IMR-90 (cell line): ENCODE measurements at regions not wholly inside any gene's neighbourhood (a gene's known extent, or its start where the extent isn't known, plus 50 kb on each side); places are given as distances from the start of the nearest gene placed in this dataset.

Source experiments
- BHLHE40 ChIP-seq: fragments of 150-350 bp; IDR thresholded peaks from 2 replicates; pipeline ENCODE4 v1.6.1; 2016; ENCODE audit warnings: mild to moderate bottlenecking, low read depth, low read length
- CEBPB ChIP-seq: IDR thresholded peaks from 2 replicates; pipeline ENCODE4 v1.6.1; 2012; ENCODE audit warnings: low read depth, low read length, improper control_type of control experiment
- CHD1 ChIP-seq: IDR thresholded peaks from 2 replicates; pipeline ENCODE4 v1.6.1; 2012; ENCODE audit warnings: low read depth, low read length, improper control_type of control experiment
- CTCF ChIP-seq: conservative IDR thresholded peaks from 2 replicates; pipeline ENCODE4 v1.5.1; 2012; ENCODE audit warnings: mild to moderate bottlenecking, low read depth, low read length, improper control_type of control experiment
- ELK1 ChIP-seq: fragments of 150-350 bp; IDR thresholded peaks from 2 replicates; pipeline ENCODE4 v1.6.1; 2016; ENCODE audit warnings: low read depth, mild to moderate bottlenecking, low read length, moderate library complexity, borderline replicate concordance
- FOS ChIP-seq: fragments of 150-350 bp; IDR thresholded peaks from 2 replicates; pipeline ENCODE4 v1.6.1; 2016; ENCODE audit warnings: low read depth, low read length
- MAZ ChIP-seq: IDR thresholded peaks from 2 replicates; pipeline ENCODE4 v1.6.1; 2012; ENCODE audit warnings: low read depth, mild to moderate bottlenecking, low read length, improper control_type of control experiment, moderate library complexity, borderline replicate concordance
- MXI1 ChIP-seq: IDR thresholded peaks from 2 replicates; pipeline ENCODE4 v1.6.1; 2012; ENCODE audit warnings: low read depth, mild to moderate bottlenecking, low read length, moderate library complexity, borderline replicate concordance
- NFE2L2 ChIP-seq: fragments of 150-350 bp; IDR thresholded peaks from 2 replicates; pipeline ENCODE4 v1.6.1; 2016; ENCODE audit warnings: low read depth, mild to moderate bottlenecking, low read length
- POLR2A ChIP-seq: IDR thresholded peaks from 2 replicates; pipeline ENCODE4 v1.6.1; 2012; ENCODE audit warnings: mild to moderate bottlenecking, low read depth, low read length
- RAD21 ChIP-seq: IDR thresholded peaks from 2 replicates; pipeline ENCODE4 v1.6.1; 2012; ENCODE audit warnings: low read length, improper control_type of control experiment
- RCOR1 ChIP-seq: IDR thresholded peaks from 2 replicates; pipeline ENCODE4 v1.6.1; 2012; ENCODE audit warnings: mild to moderate bottlenecking, low read length, improper control_type of control experiment; ENCODE audit not compliant: insufficient replicate concordance
- SMC3 ChIP-seq: fragments of 150-350 bp; IDR thresholded peaks from 2 replicates; pipeline ENCODE4 v1.6.1; 2016; ENCODE audit warnings: low read depth, mild to moderate bottlenecking, antibody characterized with exemption, low read length, moderate library complexity
- USF2 ChIP-seq: fragments of 150-350 bp; IDR thresholded peaks from 2 replicates; pipeline ENCODE4 v1.6.1; 2017; ENCODE audit warnings: mild to moderate bottlenecking, antibody characterized with exemption, low read length, low read depth

- TF ChIP-seq POLR2A (no peak), CTCF (no peak), ELK1 (no peak), RAD21 (no peak), BHLHE40 (no peak), USF2 (no peak), CEBPB (no peak), SMC3 (no peak), NFE2L2 (no peak), CHD1 (no peak), MXI1 (no peak), MAZ (no peak), RCOR1 (no peak), FOS (no peak)
Observed at GRCh38 chr21:32197896-32198295, 81.0 kb downstream of the MIS18A start.
